OCI-LY7 (cell line): ENCODE measurements at regions not wholly inside any gene's neighbourhood (a gene's known extent, or its start where the extent isn't known, plus 50 kb on each side); places are given as distances from the start of the nearest gene placed in this dataset.

Source experiments
- EZH2phosphoT487 ChIP-seq: fragments of 200-600 bp; sonication (generic); IDR thresholded peaks from 2 replicates; pipeline ENCODE4 v1.6.1; 2018; ENCODE audit warnings: low read depth, borderline replicate concordance, mild to moderate bottlenecking, mixed run types, antibody characterized with exemption, low read length, moderate library complexity, mixed read lengths
- TF ChIP-seq, protein P1 (sequence below): fragments of 200-600 bp; sonication (generic); conservative IDR thresholded peaks from 2 replicates; pipeline ENCODE4 v1.5.1; 2014; ENCODE audit warnings: mild to moderate bottlenecking, antibody characterized with exemption, low read length, moderate library complexity, mixed read lengths

DNA sequence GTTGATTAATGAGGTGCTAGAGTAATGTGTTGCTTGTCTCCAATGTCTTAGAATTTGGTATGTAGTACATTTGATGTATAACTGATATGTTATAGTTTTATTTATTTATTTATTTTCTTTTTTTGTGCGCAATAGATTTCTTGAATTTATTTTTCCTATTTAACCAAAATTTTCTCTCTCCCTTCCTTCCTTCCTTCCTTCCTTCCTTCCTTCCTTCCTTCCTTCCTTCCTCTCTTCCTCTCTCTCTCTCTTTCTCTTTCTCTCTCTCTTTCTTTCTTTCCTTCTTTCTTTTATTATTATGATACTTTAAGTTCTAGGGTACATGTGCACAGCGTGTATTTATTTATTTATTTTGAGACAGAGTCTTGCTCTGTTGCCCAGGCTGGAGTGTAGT is 256.2 kb upstream of the TBL1XR1 start:
- TF ChIP-seq, protein P1, sequence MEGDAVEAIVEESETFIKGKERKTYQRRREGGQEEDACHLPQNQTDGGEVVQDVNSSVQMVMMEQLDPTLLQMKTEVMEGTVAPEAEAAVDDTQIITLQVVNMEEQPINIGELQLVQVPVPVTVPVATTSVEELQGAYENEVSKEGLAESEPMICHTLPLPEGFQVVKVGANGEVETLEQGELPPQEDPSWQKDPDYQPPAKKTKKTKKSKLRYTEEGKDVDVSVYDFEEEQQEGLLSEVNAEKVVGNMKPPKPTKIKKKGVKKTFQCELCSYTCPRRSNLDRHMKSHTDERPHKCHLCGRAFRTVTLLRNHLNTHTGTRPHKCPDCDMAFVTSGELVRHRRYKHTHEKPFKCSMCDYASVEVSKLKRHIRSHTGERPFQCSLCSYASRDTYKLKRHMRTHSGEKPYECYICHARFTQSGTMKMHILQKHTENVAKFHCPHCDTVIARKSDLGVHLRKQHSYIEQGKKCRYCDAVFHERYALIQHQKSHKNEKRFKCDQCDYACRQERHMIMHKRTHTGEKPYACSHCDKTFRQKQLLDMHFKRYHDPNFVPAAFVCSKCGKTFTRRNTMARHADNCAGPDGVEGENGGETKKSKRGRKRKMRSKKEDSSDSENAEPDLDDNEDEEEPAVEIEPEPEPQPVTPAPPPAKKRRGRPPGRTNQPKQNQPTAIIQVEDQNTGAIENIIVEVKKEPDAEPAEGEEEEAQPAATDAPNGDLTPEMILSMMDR, result no peak
- TF ChIP-seq EZH2phosphoT487, result no peak
